GM10266 (cell line): ENCODE measurements at regions not wholly inside any gene's neighbourhood (a gene's known extent, or its start where the extent isn't known, plus 50 kb on each side); places are given as distances from the start of the nearest gene placed in this dataset.

Experiments used
- DNase-seq: peaks from one replicate; pipeline ENCODE4 v3.0.0; 2012; ENCODE audit errors: extremely low spot score
- CTCF ChIP-seq: IDR thresholded peaks from 2 replicates; pipeline ENCODE4 v1.5.1; 2012; ENCODE audit warnings: mild to moderate bottlenecking, low read depth; ENCODE audit not compliant: control insufficient read depth, insufficient read depth; ENCODE audit errors: missing control alignments

GRCh38 chr3:153956613-153957012 lies 164.6 kb upstream of the ARHGEF26 start:
- no peak for DNase-seq
- TF ChIP-seq CTCF: no peak

- DNase-seq: no peak
- TF ChIP-seq CTCF: no peak
Measured at GRCh38 chr3:153957421-153957820, 163.8 kb upstream of the ARHGEF26 start.

- DNase-seq: no peak
- TF ChIP-seq CTCF: no peak
Measured at GRCh38 chr3:153958635-153959595, 162.3 kb upstream of the ARHGEF26 start.

- no peak for DNase-seq
- no peak for TF ChIP-seq CTCF
Measured at GRCh38 chr3:153960458-153961074, 160.6 kb upstream of the ARHGEF26 start.

GRCh38 chr3:153961494-153961893 lies 159.7 kb upstream of the ARHGEF26 start:
- DNase-seq: no peak
- no peak for TF ChIP-seq CTCF

- no peak for TF ChIP-seq CTCF
- no peak for DNase-seq
Measured at GRCh38 chr3:153963012-153963411, 158.2 kb upstream of the ARHGEF26 start.

GRCh38 chr3:153967260-153967659 lies 153.9 kb upstream of the ARHGEF26 start:
- no peak for TF ChIP-seq CTCF

More at GRCh38 chr3:153967260-153967659, 153.9 kb upstream of the ARHGEF26 start:
- no peak for DNase-seq
